Fibroblast of the aortic adventitia (primary cell): ENCODE measurements at regions not wholly inside any gene's neighbourhood (a gene's known extent, or its start where the extent isn't known, plus 50 kb on each side); places are given as distances from the start of the nearest gene placed in this dataset.

Experiments used
- DNase-seq: peaks from one replicate; pipeline ENCODE4 v3.0.0-alpha.2; 2010; ENCODE audit warnings: low read depth
- H3K4me3 ChIP-seq: 2 replicates; pipeline ENCODE4 v1.5.1; 2011; ENCODE audit warnings: low read depth, mild to moderate bottlenecking, control low read depth, low read length, moderate library complexity
- CTCF ChIP-seq: IDR thresholded peaks from 2 replicates; pipeline ENCODE4 v1.5.1; 2011; ENCODE audit warnings: mild to moderate bottlenecking, low read length, control low read depth, inconsistent platforms; ENCODE audit not compliant: insufficient read depth

- no peak for DNase-seq
- no peak overlapping the region for H3K4me3 ChIP-seq
- no peak for TF ChIP-seq CTCF
Observed at GRCh38 chr2:164439885-164440284, 181.4 kb downstream of the GRB14 start.

GRCh38 chr2:164439235-164439634 is 182.0 kb downstream of the GRB14 start:
- TF ChIP-seq CTCF: no peak
- H3K4me3 ChIP-seq: no peak overlapping the region
- no peak for DNase-seq

GRCh38 chr2:164438490-164439205 is 182.6 kb downstream of the GRB14 start:
- H3K4me3 ChIP-seq: no peak overlapping the region
- TF ChIP-seq CTCF: no peak
- DNase-seq: no peak

- no peak overlapping the region for H3K4me3 ChIP-seq
- DNase-seq: no peak
- no peak for TF ChIP-seq CTCF
Observed at GRCh38 chr2:164436131-164436530, 185.2 kb downstream of the GRB14 start.

GRCh38 chr2:164430166-164430783 is 191.0 kb downstream of the GRB14 start:
- DNase-seq: peak; percentile 66
- peak; percentile 76 for TF ChIP-seq CTCF
- no peak overlapping the region for H3K4me3 ChIP-seq

GRCh38 chr2:164429354-164429753 is 191.9 kb downstream of the GRB14 start:
- no peak for TF ChIP-seq CTCF
- no peak overlapping the region for H3K4me3 ChIP-seq
- no peak for DNase-seq
